A549 (cell line): ENCODE measurements at regions not wholly inside any gene's neighbourhood (a gene's known extent, or its start where the extent isn't known, plus 50 kb on each side); places are given as distances from the start of the nearest gene placed in this dataset.

Source experiments
- BHLHE40 ChIP-seq: IDR thresholded peaks from 2 replicates; pipeline ENCODE4 v1.6.1; 2012; ENCODE audit warnings: low read depth, low read length, inconsistent platforms
- CHD2 ChIP-seq: fragments of 150-350 bp; IDR thresholded peaks from 2 replicates; pipeline ENCODE4 v1.6.1; 2014; ENCODE audit warnings: low read length; ENCODE audit not compliant: partially characterized antibody
- CTCF ChIP-seq: fragments of >200 bp; sonication (Bioruptor Twin); formaldehyde crosslinking; IDR thresholded peaks from 3 replicates; pipeline ENCODE4 v1.5.1; 2016
- FOSL2 ChIP-seq, 2 experiments: fragments of 450-650 bp in 1 of 2; fragments of >200 bp in 1 of 2; sonication (Bioruptor Twin) in 1 of 2; formaldehyde crosslinking; IDR thresholded peaks; 2 replicates each; pipeline versions ENCODE4 v1.5.0 to v1.6.1; 2016 to 2020; ENCODE audit warnings: mild to moderate bottlenecking in 1 of 2, moderate library complexity in 1 of 2
- GATA3 ChIP-seq: IDR thresholded peaks from 2 replicates; pipeline ENCODE4 v1.6.1; 2012; ENCODE audit warnings: borderline replicate concordance
- HMGXB4 ChIP-seq: fragments of 250-450 bp; sonication (Bioruptor Pico); IDR thresholded peaks from 2 replicates; pipeline ENCODE4 v1.5.0; 2021; ENCODE audit warnings: mild to moderate bottlenecking, moderate library complexity, borderline replicate concordance
- PHF8 ChIP-seq: fragments of 200-600 bp; sonication (generic); IDR thresholded peaks from 2 replicates; pipeline ENCODE4 v1.6.1; 2016; ENCODE audit warnings: low read depth, mild to moderate bottlenecking, antibody characterized with exemption, moderate library complexity, borderline replicate concordance
- POLR2A ChIP-seq: IDR thresholded peaks from 2 replicates; pipeline ENCODE4 v1.6.1; 2012; ENCODE audit warnings: mild to moderate bottlenecking, low read length
- RAD21 ChIP-seq, 2 experiments: fragments of >200 bp in 1 of 2; sonication (Bioruptor Twin) in 1 of 2; formaldehyde crosslinking in 1 of 2; IDR thresholded peaks in 1 of 2; conservative IDR thresholded peaks in 1 of 2; 2 replicates in 1 of 2; 3 replicates in 1 of 2; pipeline ENCODE4 v1.6.1; 2012 to 2018; ENCODE audit warnings: inconsistent platforms in 1 of 2
- REST ChIP-seq: fragments of 200-600 bp; sonication (generic); IDR thresholded peaks from 2 replicates; pipeline ENCODE4 v1.6.1; 2016; ENCODE audit warnings: antibody characterized with exemption, mild to moderate bottlenecking, moderate library complexity
- SMC3 ChIP-seq: fragments of >200 bp; sonication (Bioruptor Twin); formaldehyde crosslinking; IDR thresholded peaks from 3 replicates; pipeline ENCODE4 v1.6.1; 2018; ENCODE audit warnings: inconsistent platforms

GRCh38 chr1:37318490-37318889 is 155.9 kb upstream of the ZC3H12A start:
- TF ChIP-seq HMGXB4 (no peak), POLR2A (no peak), RAD21 (conservative IDR thresholded peaks at IDR 0.05 in 1 of 2, IDR thresholded peaks at IDR 0.05 in 1 of 2) (no peak), CTCF (no peak), SMC3 (no peak), FOSL2 (IDR thresholded peaks at IDR 0.05) (no peak), FOSL2 (CRISPR knock-in tag; IDR thresholded peaks at IDR 0.05) (no peak), GATA3 (no peak), CHD2 (no peak), BHLHE40 (no peak), PHF8 (no peak), REST (no peak)
